ENCODE measurements at regions not wholly inside any gene's neighbourhood (a gene's known extent, or its start where the extent isn't known, plus 50 kb on each side); places are given as distances from the start of the nearest gene placed in this dataset.

- Histone ChIP-seq H3K4me2 (ENCODE audit: insufficient read depth in 1 of 2, low read depth in 2 of 2, low read length in 2 of 2) (no peak overlapping the region), H3K36me3 (ENCODE audit: control insufficient read depth in 2 of 4, insufficient read depth in 4 of 4, low read length in 3 of 4) (no peaks in the 10 kb centered on the region), H4K8ac (ENCODE audit: extremely low read depth, insufficient read depth, low read length) (no peak overlapping the region), H4K91ac (replicated peaks; ENCODE audit: insufficient read length, low read length) (no peak overlapping the region), H3K23ac (ENCODE audit: insufficient read length) (no peak overlapping the region), H4K20me1 (replicated peaks in 1 of 2; ENCODE audit: control insufficient read depth in 1 of 2, insufficient read depth in 2 of 2, low read length in 2 of 2) (no peaks in the 10 kb centered on the region), H3K79me2 (ENCODE audit: control insufficient read depth in 1 of 2, insufficient read depth in 2 of 2, low read length in 2 of 2) (no peaks in the 10 kb centered on the region), H3K4me3 (ENCODE audit: extremely low read depth in 1 of 4, insufficient read depth in 2 of 4, low read depth in 3 of 4, low read length in 4 of 4) (no peak overlapping the region), H3K79me1 (ENCODE audit: low read depth, low read length) (no peaks in the 10 kb centered on the region), H3K14ac (ENCODE audit: insufficient read length) (no peak overlapping the region), H3K23me2 (ENCODE audit: low read depth, low read length) (no peaks in the 10 kb centered on the region), H3K27me3 (replicated peaks in 1 of 4; ENCODE audit: control insufficient read depth in 3 of 4, extremely low read depth in 1 of 4, insufficient read depth in 3 of 4, low read length in 3 of 4) (no peaks in the 10 kb centered on the region), H2BK120ac (replicated peaks; ENCODE audit: low read depth, low read length) (no peak overlapping the region), H4K5ac (ENCODE audit: insufficient read length, low read depth, low read length) (no peak overlapping the region), H2BK15ac (ENCODE audit: low read length) (no peak overlapping the region), H3K56ac (replicated peaks; ENCODE audit: insufficient read length, low read depth, low read length) (no peak overlapping the region), H2BK5ac (ENCODE audit: low read depth, low read length) (no peak overlapping the region), H3K9ac (replicated peaks in 1 of 4; ENCODE audit: extremely low read depth in 1 of 4, low read depth in 3 of 4, low read length in 3 of 4) (no peak overlapping the region), H2BK20ac (ENCODE audit: low read length) (no peak overlapping the region), H3K18ac (ENCODE audit: extremely low read depth, low read length) (no peak overlapping the region), H2AK5ac (ENCODE audit: low read depth, low read length) (no peak overlapping the region), H3K9me3 (ENCODE audit: insufficient read depth in 2 of 2, low read depth in 1 of 2, low read length in 1 of 2) (no peaks in the 10 kb centered on the region), H2AFZ (ENCODE audit: low read length) (no peak overlapping the region), H2BK12ac (ENCODE audit: low read depth, low read length) (no peak overlapping the region), H3K4ac (replicated peaks; ENCODE audit: insufficient read length, low read depth, low read length) (no peak overlapping the region), H3K4me1 (replicated peaks in 1 of 4; ENCODE audit: control insufficient read depth in 3 of 4, insufficient read depth in 4 of 4, low read length in 3 of 4) (no peaks in the 10 kb centered on the region), H3K27ac (ENCODE audit: low read depth, low read length) (no peak overlapping the region)
- FAIRE-seq (no peak), DNase-seq (ENCODE audit: low read depth in 1 of 2, low spot score in 2 of 2) (no peak)
- WGBS, 2 experiments (ENCODE audit: extremely low coverage in 1 of 2, insufficient coverage in 1 of 2, insufficient read length in 1 of 2, insufficient replicate concordance in 2 of 2, low coverage in 1 of 2, low lambda C conversion rate in 2 of 2, missing lambda C conversion rate in 1 of 2) = 95% methylated on average over 2 of the region's 2 CpGs; no CpG with 5 or more reads in 1 of the 2 experiments
- POLR2A ChIA-PET (ENCODE audit: partially characterized antibody) = no interaction called here
- TF ChIP-seq TAF7 (optimal IDR thresholded peaks at IDR 0.05; ENCODE audit: borderline replicate concordance, low read depth, low read length) (no peak), MAX (IDR thresholded peaks at IDR 0.05) (no peak), GABPA (IDR thresholded peaks at IDR 0.05; ENCODE audit: borderline replicate concordance, insufficient read depth, low read length) (no peak), CBX5 (IDR thresholded peaks at IDR 0.05; ENCODE audit: low read depth, low read length) (no peak), PHF8 (conservative IDR thresholded peaks at IDR 0.05; ENCODE audit: low read depth, low read length) (no peak), CTBP2 (IDR thresholded peaks at IDR 0.05; ENCODE audit: borderline replicate concordance, insufficient read depth, insufficient read length, low read length) (no peak), TAF1 (IDR thresholded peaks at IDR 0.05; ENCODE audit: low read depth, low read length) (no peak)
- CTCF ChIA-PET (ENCODE audit: partially characterized antibody) = interaction anchor here (1.0 to 2.1 kb wide), 4 partner anchors 8 to 22 kb away, joined by 3 to 7 read pairs (median 3); no protein-coding TSS in a partner anchor
Observed at GRCh38 chr18:61093965-61094364, 239.3 kb upstream of the CDH20 start.

All from H1 (cell line).